ENCODE measurements at regions not wholly inside any gene's neighbourhood (a gene's known extent, or its start where the extent isn't known, plus 50 kb on each side); places are given as distances from the start of the nearest gene placed in this dataset.

- intact Hi-C loops (cut with micrococcal nuclease) = no loop called here
Observed at GRCh38 chr2:103734911-103735310, 973.1 kb downstream of the TMEM182 start.

- intact Hi-C loops (cut with micrococcal nuclease) = no loop called here
Observed at GRCh38 chr2:103738108-103738507, 976.3 kb downstream of the TMEM182 start.

- intact Hi-C loops (cut with micrococcal nuclease) = no loop called here
Observed at GRCh38 chr2:103738606-103739005, 976.8 kb downstream of the TMEM182 start.

GRCh38 chr2:103739186-103739585 is 977.4 kb downstream of the TMEM182 start:
- intact Hi-C loops (cut with micrococcal nuclease) = no loop called here

- intact Hi-C loops (cut with micrococcal nuclease) = no loop called here
Observed at GRCh38 chr2:103739921-103740320, 978.1 kb downstream of the TMEM182 start.

GRCh38 chr2:103740631-103741030 is 978.8 kb downstream of the TMEM182 start:
- intact Hi-C loops (cut with micrococcal nuclease) = no loop called here

- intact Hi-C loops (cut with micrococcal nuclease) = no loop called here
Observed at GRCh38 chr2:103743195-103743594, 981.4 kb downstream of the TMEM182 start.

GRCh38 chr2:103754530-103754929 is 992.7 kb downstream of the TMEM182 start:
- intact Hi-C loops (cut with micrococcal nuclease) = no loop called here

- intact Hi-C loops (cut with micrococcal nuclease) = no loop called here
Observed at GRCh38 chr2:103773884-103774283, 1012.1 kb downstream of the TMEM182 start.

GRCh38 chr2:103780088-103780702 is 1018.4 kb downstream of the TMEM182 start:
- intact Hi-C loops (cut with micrococcal nuclease) = no loop called here

- intact Hi-C loops (cut with micrococcal nuclease) = no loop called here
Observed at GRCh38 chr2:103781313-103781712, 1019.5 kb downstream of the TMEM182 start.

GRCh38 chr2:103784261-103784660 is 1022.4 kb downstream of the TMEM182 start:
- intact Hi-C loops (cut with micrococcal nuclease) = no loop called here

GRCh38 chr2:103785432-103785831 is 1023.6 kb downstream of the TMEM182 start:
- intact Hi-C loops (cut with micrococcal nuclease) = no loop called here

GRCh38 chr2:103785956-103786355 is 1024.1 kb downstream of the TMEM182 start:
- intact Hi-C loops (cut with micrococcal nuclease) = no loop called here

GRCh38 chr2:103788389-103788788 is 1026.6 kb downstream of the TMEM182 start:
- intact Hi-C loops (cut with micrococcal nuclease) = no loop called here

GRCh38 chr2:103788951-103789350 is 1027.1 kb downstream of the TMEM182 start:
- intact Hi-C loops (cut with micrococcal nuclease) = no loop called here

GRCh38 chr2:103789381-103790095 is 1027.7 kb downstream of the TMEM182 start:
- intact Hi-C loops (cut with micrococcal nuclease) = no loop called here

- intact Hi-C loops (cut with micrococcal nuclease) = no loop called here
Observed at GRCh38 chr2:103792042-103792441, 1030.2 kb downstream of the TMEM182 start.

GRCh38 chr2:103798291-103798690 is 1036.5 kb downstream of the TMEM182 start:
- intact Hi-C loops (cut with micrococcal nuclease) = no loop called here

GRCh38 chr2:103804013-103804412 is 1042.2 kb downstream of the TMEM182 start:
- intact Hi-C loops (cut with micrococcal nuclease) = no loop called here

GRCh38 chr2:103805746-103806145 is 1043.9 kb downstream of the TMEM182 start:
- intact Hi-C loops (cut with micrococcal nuclease) = no loop called here

- intact Hi-C loops (cut with micrococcal nuclease) = no loop called here
Observed at GRCh38 chr2:103808814-103809213, 1045.1 kb upstream of the POU3F3 start.

GRCh38 chr2:103809415-103809814 is 1044.5 kb upstream of the POU3F3 start:
- intact Hi-C loops (cut with micrococcal nuclease) = no loop called here
